ENCODE measurements at regions not wholly inside any gene's neighbourhood (a gene's known extent, or its start where the extent isn't known, plus 50 kb on each side); places are given as distances from the start of the nearest gene placed in this dataset.

GRCh38 chrX:137684591-137684990 is 118.7 kb downstream of the ZIC3 start:
- WGBS, result 10% methylated on average over 2 of the region's 2 CpGs
- Histone ChIP-seq H3K36me3 (no peaks in the 10 kb centered on the region), H3K27ac (no peak overlapping the region), H3K4me1 (replicated peaks) (no peaks in the 10 kb centered on the region), H3K4me3 (no peak overlapping the region), H3K27me3 (replicated peaks; ENCODE audit: insufficient read depth) (no peaks in the 10 kb centered on the region), H3K9me3 (no peaks in the 10 kb centered on the region)
- intact Hi-C loops (cut with DNase I), result no loop called here
- TF ChIP-seq POLR2AphosphoS5 (IDR thresholded peaks at IDR 0.05) (no peak), POLR2A (IDR thresholded peaks at IDR 0.05) (no peak)
- TF ChIP-seq, protein P1, sequence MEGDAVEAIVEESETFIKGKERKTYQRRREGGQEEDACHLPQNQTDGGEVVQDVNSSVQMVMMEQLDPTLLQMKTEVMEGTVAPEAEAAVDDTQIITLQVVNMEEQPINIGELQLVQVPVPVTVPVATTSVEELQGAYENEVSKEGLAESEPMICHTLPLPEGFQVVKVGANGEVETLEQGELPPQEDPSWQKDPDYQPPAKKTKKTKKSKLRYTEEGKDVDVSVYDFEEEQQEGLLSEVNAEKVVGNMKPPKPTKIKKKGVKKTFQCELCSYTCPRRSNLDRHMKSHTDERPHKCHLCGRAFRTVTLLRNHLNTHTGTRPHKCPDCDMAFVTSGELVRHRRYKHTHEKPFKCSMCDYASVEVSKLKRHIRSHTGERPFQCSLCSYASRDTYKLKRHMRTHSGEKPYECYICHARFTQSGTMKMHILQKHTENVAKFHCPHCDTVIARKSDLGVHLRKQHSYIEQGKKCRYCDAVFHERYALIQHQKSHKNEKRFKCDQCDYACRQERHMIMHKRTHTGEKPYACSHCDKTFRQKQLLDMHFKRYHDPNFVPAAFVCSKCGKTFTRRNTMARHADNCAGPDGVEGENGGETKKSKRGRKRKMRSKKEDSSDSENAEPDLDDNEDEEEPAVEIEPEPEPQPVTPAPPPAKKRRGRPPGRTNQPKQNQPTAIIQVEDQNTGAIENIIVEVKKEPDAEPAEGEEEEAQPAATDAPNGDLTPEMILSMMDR (IDR thresholded peaks at IDR 0.05), result no peak
- no peak for DNase-seq (ENCODE audit: low spot score)

GRCh38 chrX:137695417-137695816 is 129.5 kb downstream of the ZIC3 start:
- Histone ChIP-seq H3K4me1 (replicated peaks) (no peaks in the 10 kb centered on the region), H3K27ac (no peak overlapping the region), H3K27me3 (replicated peaks; ENCODE audit: insufficient read depth) (no peaks in the 10 kb centered on the region), H3K36me3 (no peaks in the 10 kb centered on the region), H3K4me3 (no peak overlapping the region), H3K9me3 (no peaks in the 10 kb centered on the region)
- TF ChIP-seq, protein P1 (IDR thresholded peaks at IDR 0.05), result no peak
- TF ChIP-seq POLR2AphosphoS5 (IDR thresholded peaks at IDR 0.05) (no peak), POLR2A (IDR thresholded peaks at IDR 0.05) (no peak)
- intact Hi-C loops (cut with DNase I), result no loop called here
- DNase-seq (ENCODE audit: low spot score), result no peak

GRCh38 chrX:137707348-137707747 is 141.4 kb downstream of the ZIC3 start:
- Histone ChIP-seq H3K27ac (no peak overlapping the region), H3K27me3 (replicated peaks; ENCODE audit: insufficient read depth) (no peaks in the 10 kb centered on the region), H3K9me3 (no peaks in the 10 kb centered on the region), H3K36me3 (no peaks in the 10 kb centered on the region), H3K4me3 (no peak overlapping the region), H3K4me1 (replicated peaks) (no peaks in the 10 kb centered on the region)
- TF ChIP-seq, protein P1 (IDR thresholded peaks at IDR 0.05), result no peak
- TF ChIP-seq POLR2A (IDR thresholded peaks at IDR 0.05) (no peak), POLR2AphosphoS5 (IDR thresholded peaks at IDR 0.05) (no peak)
- DNase-seq (ENCODE audit: low spot score), result no peak
- intact Hi-C loops (cut with DNase I), result no loop called here

- Histone ChIP-seq H3K27ac (no peak overlapping the region), H3K9me3 (no peaks in the 10 kb centered on the region), H3K4me1 (replicated peaks) (no peaks in the 10 kb centered on the region), H3K4me3 (no peak overlapping the region), H3K36me3 (no peaks in the 10 kb centered on the region), H3K27me3 (replicated peaks; ENCODE audit: insufficient read depth) (no peaks in the 10 kb centered on the region)
- no peak for DNase-seq (ENCODE audit: low spot score)
- TF ChIP-seq POLR2AphosphoS5 (IDR thresholded peaks at IDR 0.05), result no peak
- TF ChIP-seq POLR2A (IDR thresholded peaks at IDR 0.05), result no peak
- TF ChIP-seq, protein P1 (IDR thresholded peaks at IDR 0.05), result no peak
- 58% methylated on average over 3 of the region's 3 CpGs for WGBS
- intact Hi-C loops (cut with DNase I), result no loop called here
These were observed 176.9 kb downstream of the ZIC3 start for GRCh38 chrX:137742846-137743245.

GRCh38 chrX:137743414-137743813 is 177.5 kb downstream of the ZIC3 start:
- TF ChIP-seq, protein P1 (IDR thresholded peaks at IDR 0.05), result no peak
- TF ChIP-seq POLR2AphosphoS5 (IDR thresholded peaks at IDR 0.05) (no peak), POLR2A (IDR thresholded peaks at IDR 0.05) (no peak)
- Histone ChIP-seq H3K4me1 (replicated peaks) (no peaks in the 10 kb centered on the region), H3K27me3 (replicated peaks; ENCODE audit: insufficient read depth) (no peaks in the 10 kb centered on the region), H3K9me3 (no peaks in the 10 kb centered on the region), H3K27ac (no peak overlapping the region), H3K4me3 (no peak overlapping the region), H3K36me3 (no peaks in the 10 kb centered on the region)
- intact Hi-C loops (cut with DNase I), result no loop called here
- DNase-seq (ENCODE audit: low spot score), result no peak
- whole genome bisulfite sequencing, result 75% methylated on average over 1 of the region's 1 CpG

All from prostate gland (tissue), 2 donors.